CD14-positive monocyte (primary cell): ENCODE measurements at regions not wholly inside any gene's neighbourhood (a gene's known extent, or its start where the extent isn't known, plus 50 kb on each side); places are given as distances from the start of the nearest gene placed in this dataset.

Source experiments
- DNase-seq, 3 donors: peaks; one replicate each; pipeline ENCODE4 v3.0.0-alpha.2; 2011 to 2022
- H2AFZ ChIP-seq: 2 replicates; pipeline ENCODE4 v1.6.0; 2012; ENCODE audit warnings: mild to moderate bottlenecking, low read depth, low read length, inconsistent platforms; ENCODE audit not compliant: insufficient read depth, poor library complexity, severe bottlenecking
- H3K27ac ChIP-seq, 2 donors: 1 replicate in 1 of 2; 2 replicates in 1 of 2; pipeline ENCODE4 v1.5.1; 2012 to 2013; ENCODE audit warnings: low read length in 2 of 2, control low read depth in 1 of 2, inconsistent platforms in 1 of 2, low read depth in 1 of 2, mild to moderate bottlenecking in 1 of 2
- H3K27me3 ChIP-seq, 2 donors: one replicate each; pipeline versions ENCODE4 v1.6.0 to v1.6.1; 2011 to 2013; ENCODE audit warnings: low read length in 2 of 2; ENCODE audit not compliant: control insufficient read depth in 2 of 2, insufficient read depth in 2 of 2
- H3K36me3 ChIP-seq, 2 donors: replicated peaks in 1 of 2; 1 replicate in 1 of 2; 2 replicates in 1 of 2; pipeline versions ENCODE4 v1.5.1 to v1.6.1; 2012 to 2013; ENCODE audit warnings: low read length in 2 of 2, control low read depth in 1 of 2, inconsistent platforms in 1 of 2, mild to moderate bottlenecking in 1 of 2; ENCODE audit not compliant: insufficient read depth in 2 of 2, control insufficient read depth in 1 of 2
- H3K4me1 ChIP-seq, 2 donors: 1 replicate in 1 of 2; 2 replicates in 1 of 2; pipeline versions ENCODE4 v1.5.1 to v1.6.1; 2012 to 2013; ENCODE audit warnings: low read length in 2 of 2, control low read depth in 1 of 2, inconsistent platforms in 1 of 2, mild to moderate bottlenecking in 1 of 2, moderate library complexity in 1 of 2; ENCODE audit not compliant: insufficient read depth in 2 of 2, control insufficient read depth in 1 of 2
- H3K4me2 ChIP-seq: replicated peaks from 2 replicates; pipeline ENCODE3; 2012; ENCODE audit warnings: low read length, moderate library complexity, mild to moderate bottlenecking; ENCODE audit not compliant: poor library complexity, severe bottlenecking; ENCODE audit errors: extremely low read depth
- H3K4me3 ChIP-seq, 3 experiments: fragments of 200-600 bp in 1 of 3; sonication (generic) in 1 of 3; replicated peaks in 1 of 3; 1 replicate in 2 of 3; 2 replicates in 1 of 3; pipeline ENCODE4 v1.5.1; 2011 to 2013; ENCODE audit warnings: low read length in 3 of 3, mild to moderate bottlenecking in 3 of 3, control low read depth in 2 of 3, low read depth in 2 of 3, inconsistent platforms in 1 of 3, moderate library complexity in 1 of 3
- H3K79me2 ChIP-seq: 2 replicates; pipeline ENCODE4 v1.6.0; 2012; ENCODE audit warnings: mild to moderate bottlenecking, control low read depth, inconsistent platforms, low read length, moderate library complexity; ENCODE audit not compliant: insufficient read depth
- H3K9ac ChIP-seq: 2 replicates; pipeline ENCODE4 v1.6.0; 2017; ENCODE audit warnings: low read length, mild to moderate bottlenecking; ENCODE audit not compliant: insufficient read depth, poor library complexity, severe bottlenecking
- H3K9me3 ChIP-seq, 2 donors: replicated peaks in 1 of 2; 1 replicate in 1 of 2; 2 replicates in 1 of 2; pipeline versions ENCODE4 v1.5.1 to v1.6.1; 2012 to 2013; ENCODE audit warnings: low read length in 2 of 2, control low read depth in 1 of 2; ENCODE audit not compliant: control insufficient read depth in 1 of 2, insufficient read depth in 1 of 2
- H4K20me1 ChIP-seq: 2 replicates; pipeline ENCODE4 v1.6.0; 2012; ENCODE audit warnings: mild to moderate bottlenecking, low read length, control low read depth, moderate library complexity; ENCODE audit not compliant: insufficient read depth
- H3K27ac Mint-ChIP-seq, 7 donors: one replicate each; pipeline ENCODE4 v1.8.0; 2020; ENCODE audit warnings: mild to moderate bottlenecking in 7 of 7, mixed read lengths in 7 of 7, moderate library complexity in 6 of 7, inconsistent platforms in 2 of 7
- H3K27me3 Mint-ChIP-seq, 3 donors: one replicate each; pipeline ENCODE4 v1.8.0; 2021 to 2022; ENCODE audit warnings: low read depth in 3 of 3, mild to moderate bottlenecking in 3 of 3, mixed read lengths in 3 of 3, moderate library complexity in 3 of 3, inconsistent platforms in 1 of 3
- H3K36me3 Mint-ChIP-seq, 2 donors: one replicate each; pipeline ENCODE4 v1.8.0; 2020; ENCODE audit warnings: mixed read lengths in 2 of 2, inconsistent platforms in 1 of 2, mild to moderate bottlenecking in 1 of 2
- H3K4me1 Mint-ChIP-seq: one replicate; pipeline ENCODE4 v1.8.0; 2020; ENCODE audit warnings: mild to moderate bottlenecking, mixed read lengths
- H3K4me3 Mint-ChIP-seq, 2 donors: one replicate each; pipeline ENCODE4 v1.8.0; 2020; ENCODE audit warnings: mild to moderate bottlenecking in 2 of 2, mixed read lengths in 2 of 2, moderate library complexity in 1 of 2
- H3K9me3 Mint-ChIP-seq, 7 donors: one replicate each; pipeline ENCODE4 v1.8.0; 2020 to 2022; ENCODE audit warnings: mixed read lengths in 7 of 7, mild to moderate bottlenecking in 6 of 7, moderate library complexity in 6 of 7, inconsistent platforms in 2 of 7
- CTCF ChIP-seq: fragments of 200-600 bp; IDR thresholded peaks from one replicate; pipeline ENCODE4 v1.8.0; 2022; ENCODE audit warnings: antibody characterized with exemption, mild to moderate bottlenecking
- WGBS: methylation state at CpG from one replicate; pipeline ENCODE4 v1.1.5; 2013; ENCODE audit warnings: missing lambda C conversion rate; ENCODE audit not compliant: insufficient coverage; 5-methylcytosine and 5-hydroxymethylcytosine counted together
- intact Hi-C, 2 donors: fragments of 100-400 bp; cut with micrococcal nuclease; formaldehyde crosslinking; loops; one replicate each; pipeline versions ENCODE4 v1.15.0 to v1.15.1; 2023

DNA sequence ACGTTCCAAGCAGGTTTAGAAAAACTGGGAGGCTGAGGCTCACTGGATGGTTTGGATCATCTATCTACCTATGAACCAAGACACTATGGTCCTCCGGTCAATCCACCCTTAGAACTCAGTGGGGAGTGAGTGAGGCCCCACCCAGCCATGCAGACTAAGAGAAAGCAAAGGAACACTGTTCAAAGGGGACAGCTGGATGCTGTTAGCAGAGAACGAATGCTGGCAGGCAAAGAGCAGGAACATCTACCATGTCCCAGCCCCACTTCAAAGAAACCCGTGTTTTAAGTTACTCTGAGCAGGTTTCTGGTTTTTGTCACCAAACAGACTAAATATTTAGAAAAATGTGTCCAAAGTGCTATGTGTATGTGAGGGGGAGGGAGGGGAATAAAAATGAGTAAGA, 183.4 kb upstream of the XYLT1 start:
- H3K4me1 ChIP-seq: no peaks in the 10 kb centered on the region
- peaks cover 0 to 3% (median 0%) of the 10 kb centered on the region in 7 donors for H3K9me3 Mint-ChIP-seq
- H3K79me2 ChIP-seq: no peaks in the 10 kb centered on the region
- H3K9ac ChIP-seq: no peak overlapping the region
- no peak overlapping the region for H3K27ac ChIP-seq
- no peak overlapping the region for H2AFZ ChIP-seq
- no peak overlapping the region for H3K4me3 ChIP-seq
- peaks cover 3 to 11% (median 9%) of the 10 kb centered on the region in 3 donors for H3K27me3 Mint-ChIP-seq
- H3K36me3 ChIP-seq: no peaks in the 10 kb centered on the region
- no peak for TF ChIP-seq CTCF
- WGBS: 80% methylated on average over 1 of the region's 4 CpGs
- H3K9me3 ChIP-seq: no peaks in the 10 kb centered on the region
- no peaks in the 10 kb centered on the region for H4K20me1 ChIP-seq
- no peak overlapping the region for H3K4me2 ChIP-seq
- H3K4me3 Mint-ChIP-seq: no peak overlapping the region
- H3K27me3 ChIP-seq: no peaks in the 10 kb centered on the region
- no peaks in the 10 kb centered on the region for H3K36me3 Mint-ChIP-seq
- DNase-seq: no peak
- H3K4me1 Mint-ChIP-seq: no peaks in the 10 kb centered on the region
- intact Hi-C loops: no loop called here
- no peak overlapping the region for H3K27ac Mint-ChIP-seq

DNA sequence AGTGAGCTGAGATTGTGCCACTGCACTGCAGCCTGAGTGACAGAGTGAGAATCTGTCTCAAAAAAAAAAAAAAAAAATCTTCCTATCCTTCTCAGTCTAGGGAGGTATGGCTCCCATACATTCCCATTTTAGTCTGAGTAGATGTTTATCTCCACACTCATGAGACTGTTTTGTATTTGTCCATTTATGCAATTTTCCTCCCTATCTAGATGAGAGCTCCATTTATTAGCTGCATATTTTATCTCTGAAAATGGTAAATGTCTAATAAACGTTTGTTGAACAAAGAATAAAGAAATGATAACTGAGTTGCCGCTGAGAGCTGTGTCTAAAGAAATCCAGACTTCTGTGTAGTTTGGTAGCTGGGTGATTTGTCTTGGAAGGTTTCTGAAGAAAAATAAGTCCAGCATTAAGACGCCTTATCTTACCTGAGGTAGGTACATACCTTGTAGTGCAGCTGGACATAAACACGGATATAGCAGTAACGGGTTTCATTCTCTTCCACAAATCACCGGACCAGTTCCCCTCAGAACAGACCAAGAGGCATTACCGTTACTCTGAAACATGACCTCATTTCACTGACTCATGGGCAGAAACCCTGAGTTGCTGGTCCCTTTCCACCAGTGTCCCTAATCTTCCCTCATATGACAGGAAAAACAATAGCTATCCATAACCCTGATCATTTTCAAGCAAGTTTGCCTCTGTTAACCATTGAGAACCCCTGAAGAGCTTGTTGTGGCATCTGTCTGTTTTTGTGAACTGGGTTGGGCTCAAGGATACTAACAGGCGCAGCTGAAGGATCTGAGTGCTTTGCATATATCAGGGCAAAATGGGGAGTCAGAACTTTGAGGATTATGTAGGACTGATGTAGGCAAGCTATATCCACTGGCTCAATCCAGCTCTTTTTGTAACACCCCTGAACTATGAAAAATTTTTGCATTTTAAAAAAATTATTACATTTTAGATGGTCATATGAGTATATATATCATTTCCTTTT, 177.4 kb upstream of the XYLT1 start:
- WGBS: 97% methylated on average over 7 of the region's 8 CpGs
- Mint-ChIP-seq H3K27ac (no peak overlapping the region), H3K4me3 (no peak overlapping the region), H3K9me3 (peaks cover 0 to 3% (median 2%) of the 10 kb centered on the region in 7 donors), H3K27me3 (peaks cover 0 to 7% (median 2%) of the 10 kb centered on the region in 3 donors), H3K36me3 (no peaks in the 10 kb centered on the region), H3K4me1 (no peaks in the 10 kb centered on the region)
- no peaks in the 10 kb centered on the region for H3K36me3 ChIP-seq
- no peak overlapping the region for H3K4me2 ChIP-seq
- H3K27me3 ChIP-seq: no peaks in the 10 kb centered on the region
- no peaks in the 10 kb centered on the region for H3K4me1 ChIP-seq
- no peak overlapping the region for H3K9ac ChIP-seq
- H3K79me2 ChIP-seq: no peaks in the 10 kb centered on the region
- no peaks in the 10 kb centered on the region for H4K20me1 ChIP-seq
- H3K27ac ChIP-seq: no peak overlapping the region
- no peak for DNase-seq
- no peak overlapping the region for H3K4me3 ChIP-seq
- TF ChIP-seq CTCF: no peak
- no peaks in the 10 kb centered on the region for H3K9me3 ChIP-seq
- H2AFZ ChIP-seq: no peak overlapping the region
- intact Hi-C loops: no loop called here
